ENCODE measurements at regions not wholly inside any gene's neighbourhood (a gene's known extent, or its start where the extent isn't known, plus 50 kb on each side); places are given as distances from the start of the nearest gene placed in this dataset.

DNA sequence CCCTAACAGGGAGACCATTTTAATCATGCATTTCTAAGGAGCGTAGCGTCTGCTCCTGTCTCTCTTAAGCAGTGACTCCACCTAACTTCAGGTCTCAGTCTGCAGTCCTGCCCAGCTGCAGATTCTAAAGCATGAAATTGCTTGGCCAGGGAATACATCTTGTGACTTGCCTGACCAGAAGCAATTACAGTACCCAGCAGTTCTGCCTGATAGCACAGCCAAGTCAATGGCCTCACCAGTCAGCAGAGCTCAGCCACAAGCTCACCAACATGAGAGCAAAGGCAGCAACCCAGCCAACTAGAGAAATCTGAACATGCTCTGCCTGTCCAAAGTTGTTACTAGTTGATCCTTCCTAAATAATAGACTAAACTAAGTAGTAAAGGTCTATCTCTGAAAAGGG is 2011.9 kb upstream of the PCDH10 start:
- no peak overlapping the region for H3K27ac ChIP-seq (ENCODE audit: low read depth in 1 of 2, low read length in 2 of 2)
- CTCF ChIA-PET, result no interaction called here
- ATAC-seq (ENCODE audit: poor library complexity) (no peak), DNase-seq (no peak)
- Mint-ChIP-seq H3K4me3 (no peak overlapping the region), H3K4me1 (ENCODE audit: low read depth) (no peaks in the 10 kb centered on the region), H3K27ac (no peak overlapping the region), H3K36me3 (ENCODE audit: low read depth) (no peaks in the 10 kb centered on the region), H3K27me3 (no peaks in the 10 kb centered on the region), H3K9me3 (peaks cover 2% of the 10 kb centered on the region)
- no peaks in the 10 kb centered on the region for H3K36me3 ChIP-seq (ENCODE audit: insufficient read depth, low read length)
- POLR2A ChIA-PET, result no interaction called here
- H3K9me3 ChIP-seq (ENCODE audit: control insufficient read depth in 1 of 2, insufficient read depth in 1 of 2, low read length in 2 of 2), result peaks cover 0 to 5% of the 10 kb centered on the region in 2 experiments
- intact Hi-C loops (cut with DNase I, micrococcal nuclease), result no loop called here
- no peak overlapping the region for H3K4me3 ChIP-seq (ENCODE audit: low read length)
- TF ChIP-seq, protein P1, sequence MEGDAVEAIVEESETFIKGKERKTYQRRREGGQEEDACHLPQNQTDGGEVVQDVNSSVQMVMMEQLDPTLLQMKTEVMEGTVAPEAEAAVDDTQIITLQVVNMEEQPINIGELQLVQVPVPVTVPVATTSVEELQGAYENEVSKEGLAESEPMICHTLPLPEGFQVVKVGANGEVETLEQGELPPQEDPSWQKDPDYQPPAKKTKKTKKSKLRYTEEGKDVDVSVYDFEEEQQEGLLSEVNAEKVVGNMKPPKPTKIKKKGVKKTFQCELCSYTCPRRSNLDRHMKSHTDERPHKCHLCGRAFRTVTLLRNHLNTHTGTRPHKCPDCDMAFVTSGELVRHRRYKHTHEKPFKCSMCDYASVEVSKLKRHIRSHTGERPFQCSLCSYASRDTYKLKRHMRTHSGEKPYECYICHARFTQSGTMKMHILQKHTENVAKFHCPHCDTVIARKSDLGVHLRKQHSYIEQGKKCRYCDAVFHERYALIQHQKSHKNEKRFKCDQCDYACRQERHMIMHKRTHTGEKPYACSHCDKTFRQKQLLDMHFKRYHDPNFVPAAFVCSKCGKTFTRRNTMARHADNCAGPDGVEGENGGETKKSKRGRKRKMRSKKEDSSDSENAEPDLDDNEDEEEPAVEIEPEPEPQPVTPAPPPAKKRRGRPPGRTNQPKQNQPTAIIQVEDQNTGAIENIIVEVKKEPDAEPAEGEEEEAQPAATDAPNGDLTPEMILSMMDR (IDR thresholded peaks at IDR 0.05), result no peak
- no peaks in the 10 kb centered on the region for H3K4me1 ChIP-seq (ENCODE audit: insufficient read depth, low read length)
- H3K27me3 ChIP-seq (ENCODE audit: control insufficient read depth in 1 of 2, insufficient read depth in 2 of 2, low read length in 2 of 2), result no peaks in the 10 kb centered on the region

DNA sequence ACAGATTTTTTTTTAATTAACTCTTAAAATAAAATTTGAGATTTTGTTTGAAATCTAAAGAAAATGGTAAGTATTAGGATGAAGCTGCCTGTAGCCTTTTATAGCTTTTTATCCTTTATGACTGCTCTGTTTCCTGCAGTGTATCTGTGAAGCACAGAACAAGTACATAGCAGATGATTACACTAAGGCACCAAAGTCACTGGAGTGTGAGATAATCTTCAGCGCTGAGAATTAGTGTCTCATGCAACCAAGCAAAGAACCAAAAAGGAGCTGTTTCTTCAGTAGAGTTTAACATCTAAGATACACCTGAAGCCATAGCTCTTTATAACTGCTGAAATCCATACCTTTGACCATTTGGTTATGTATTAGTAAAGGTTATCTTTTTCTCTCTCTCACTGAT is 1989.8 kb upstream of the PCDH10 start:
- no peaks in the 10 kb centered on the region for H3K36me3 Mint-ChIP-seq (ENCODE audit: low read depth)
- no peaks in the 10 kb centered on the region for H3K4me1 ChIP-seq (ENCODE audit: insufficient read depth, low read length)

DNA sequence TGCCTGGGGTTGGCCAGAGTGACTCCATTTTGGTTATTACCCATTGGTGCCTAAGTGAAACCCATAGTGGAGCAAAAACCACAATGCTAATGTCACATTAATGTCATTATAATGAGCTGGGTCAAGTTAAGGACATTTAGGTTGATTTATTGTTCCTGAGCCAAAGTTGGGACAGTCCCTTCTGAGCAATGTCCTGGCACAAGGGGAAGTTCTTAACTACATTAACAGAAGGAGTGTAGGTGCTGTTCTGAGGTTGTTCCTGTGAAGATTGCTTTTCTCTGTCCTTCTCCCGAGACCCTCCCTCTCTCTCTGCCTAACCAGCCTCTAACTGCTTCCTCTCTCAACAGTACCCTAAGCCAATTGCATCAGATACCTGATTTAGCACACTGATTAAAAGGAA is 1956.8 kb upstream of the PCDH10 start:
- Histone ChIP-seq H3K9me3 (ENCODE audit: control insufficient read depth in 1 of 2, insufficient read depth in 1 of 2, low read length in 2 of 2) (no peaks in the 10 kb centered on the region), H3K27me3 (ENCODE audit: control insufficient read depth in 1 of 2, insufficient read depth in 2 of 2, low read length in 2 of 2) (no peaks in the 10 kb centered on the region), H3K36me3 (ENCODE audit: insufficient read depth, low read length) (no peaks in the 10 kb centered on the region), H3K4me3 (ENCODE audit: low read length) (no peak overlapping the region), H3K4me1 (ENCODE audit: insufficient read depth, low read length) (no peaks in the 10 kb centered on the region), H3K27ac (ENCODE audit: low read depth in 1 of 2, low read length in 2 of 2) (no peak overlapping the region)
- Mint-ChIP-seq H3K36me3 (ENCODE audit: low read depth) (no peaks in the 10 kb centered on the region), H3K27me3 (no peaks in the 10 kb centered on the region), H3K4me3 (no peak overlapping the region), H3K4me1 (ENCODE audit: low read depth) (no peaks in the 10 kb centered on the region), H3K9me3 (peaks cover 5% of the 10 kb centered on the region), H3K27ac (no peak overlapping the region)
- no peak for DNase-seq
- POLR2A ChIA-PET, result no interaction called here
- intact Hi-C loops (cut with DNase I, micrococcal nuclease), result no loop called here
- TF ChIP-seq, protein P1 (IDR thresholded peaks at IDR 0.05), result no peak
- no peak for ATAC-seq (ENCODE audit: poor library complexity)
- CTCF ChIA-PET, result no interaction called here

More for the DNA sequence above, 1989.8 kb upstream of the PCDH10 start:
- H3K9me3 ChIP-seq (ENCODE audit: control insufficient read depth in 1 of 2, insufficient read depth in 1 of 2, low read length in 2 of 2), result no peaks in the 10 kb centered on the region
- no peaks in the 10 kb centered on the region for H3K4me1 Mint-ChIP-seq (ENCODE audit: low read depth)
- POLR2A ChIA-PET, result no interaction called here
- no peak overlapping the region for H3K4me3 ChIP-seq (ENCODE audit: low read length)
- H3K27me3 ChIP-seq (ENCODE audit: control insufficient read depth in 1 of 2, insufficient read depth in 2 of 2, low read length in 2 of 2), result no peaks in the 10 kb centered on the region
- CTCF ChIA-PET, result no interaction called here
- H3K4me3 Mint-ChIP-seq, result no peak overlapping the region
- peaks cover 3% of the 10 kb centered on the region for H3K9me3 Mint-ChIP-seq
- TF ChIP-seq, protein P1 (IDR thresholded peaks at IDR 0.05), result no peak
- DNase-seq (no peak), ATAC-seq (ENCODE audit: poor library complexity) (no peak)
- no peak overlapping the region for H3K27ac ChIP-seq (ENCODE audit: low read depth in 1 of 2, low read length in 2 of 2)
- intact Hi-C loops (cut with DNase I, micrococcal nuclease), result no loop called here
- no peaks in the 10 kb centered on the region for H3K27me3 Mint-ChIP-seq
- H3K36me3 ChIP-seq (ENCODE audit: insufficient read depth, low read length), result no peaks in the 10 kb centered on the region
- no peak overlapping the region for H3K27ac Mint-ChIP-seq

All from CD4-positive, alpha-beta T cell (primary cell).